SK-N-MC (cell line): ENCODE measurements at regions not wholly inside any gene's neighbourhood (a gene's known extent, or its start where the extent isn't known, plus 50 kb on each side); places are given as distances from the start of the nearest gene placed in this dataset.

Source experiments
- EZH2 ChIP-seq: fragments of 200-600 bp; sonication (generic); IDR thresholded peaks from one replicate; pipeline ENCODE4 v1.6.1; 2017; ENCODE audit warnings: antibody characterized with exemption
- FOXP2 ChIP-seq: optimal IDR thresholded peaks from 2 replicates; pipeline ENCODE3; 2011; ENCODE audit warnings: mild to moderate bottlenecking, moderate library complexity; ENCODE audit not compliant: insufficient read depth; ENCODE audit errors: extremely low read length, control extremely low read depth
- POLR2AphosphoS5 ChIP-seq: IDR thresholded peaks from 2 replicates; pipeline ENCODE4 v1.6.1; 2012; ENCODE audit warnings: mild to moderate bottlenecking, low read depth, low read length, borderline replicate concordance

DNA sequence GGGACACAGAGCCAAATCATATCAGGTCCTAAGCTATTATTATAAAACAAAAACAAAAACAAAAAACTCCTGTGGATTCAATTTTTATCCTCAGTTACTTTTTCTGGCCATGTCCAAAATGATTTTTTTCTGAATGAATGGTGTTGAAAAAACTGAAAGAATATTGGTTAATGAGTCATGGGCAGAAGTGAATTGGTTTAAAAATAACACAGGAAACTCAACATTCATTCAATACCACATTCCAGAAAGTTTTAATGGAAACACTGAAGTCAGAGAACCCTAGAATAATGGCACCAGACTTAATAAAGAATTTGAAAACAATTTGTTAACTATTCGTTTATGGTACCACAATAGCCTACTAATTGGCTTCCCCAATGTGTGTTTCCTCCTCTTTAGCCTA lies 102.4 kb upstream of the CDH9 start:
- TF ChIP-seq EZH2 (no peak), POLR2AphosphoS5 (no peak), FOXP2 (no peak)
